ENCODE measurements at regions not wholly inside any gene's neighbourhood (a gene's known extent, or its start where the extent isn't known, plus 50 kb on each side); places are given as distances from the start of the nearest gene placed in this dataset.

GRCh38 chr1:90557706-90558105, 159.4 kb downstream of the BARHL2 start:
- TF ChIP-seq, protein P1, sequence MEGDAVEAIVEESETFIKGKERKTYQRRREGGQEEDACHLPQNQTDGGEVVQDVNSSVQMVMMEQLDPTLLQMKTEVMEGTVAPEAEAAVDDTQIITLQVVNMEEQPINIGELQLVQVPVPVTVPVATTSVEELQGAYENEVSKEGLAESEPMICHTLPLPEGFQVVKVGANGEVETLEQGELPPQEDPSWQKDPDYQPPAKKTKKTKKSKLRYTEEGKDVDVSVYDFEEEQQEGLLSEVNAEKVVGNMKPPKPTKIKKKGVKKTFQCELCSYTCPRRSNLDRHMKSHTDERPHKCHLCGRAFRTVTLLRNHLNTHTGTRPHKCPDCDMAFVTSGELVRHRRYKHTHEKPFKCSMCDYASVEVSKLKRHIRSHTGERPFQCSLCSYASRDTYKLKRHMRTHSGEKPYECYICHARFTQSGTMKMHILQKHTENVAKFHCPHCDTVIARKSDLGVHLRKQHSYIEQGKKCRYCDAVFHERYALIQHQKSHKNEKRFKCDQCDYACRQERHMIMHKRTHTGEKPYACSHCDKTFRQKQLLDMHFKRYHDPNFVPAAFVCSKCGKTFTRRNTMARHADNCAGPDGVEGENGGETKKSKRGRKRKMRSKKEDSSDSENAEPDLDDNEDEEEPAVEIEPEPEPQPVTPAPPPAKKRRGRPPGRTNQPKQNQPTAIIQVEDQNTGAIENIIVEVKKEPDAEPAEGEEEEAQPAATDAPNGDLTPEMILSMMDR (IDR thresholded peaks at IDR 0.05; ENCODE audit: insufficient read depth, low read length, poor library complexity, severe bottlenecking), result no peak
- TF ChIP-seq EZH2phosphoT487 (conservative IDR thresholded peaks at IDR 0.05; ENCODE audit: low read length), result no peak

Data from SU-DHL-6 (cell line).